PC-3 (cell line): ENCODE measurements at regions not wholly inside any gene's neighbourhood (a gene's known extent, or its start where the extent isn't known, plus 50 kb on each side); places are given as distances from the start of the nearest gene placed in this dataset.

ENCODE experiments used
- CTCF ChIP-seq: fragments of 300-600 bp; sonication (generic); conservative IDR thresholded peaks from 2 replicates; pipeline ENCODE4 v1.5.1; 2017; ENCODE audit warnings: antibody characterized with exemption, low read depth, mild to moderate bottlenecking, low read length
- EZH2 ChIP-seq: fragments of 300-600 bp; sonication (generic); IDR thresholded peaks from one replicate; pipeline ENCODE4 v1.6.1; 2017; ENCODE audit warnings: antibody characterized with exemption, mild to moderate bottlenecking, low read length; ENCODE audit not compliant: unreplicated experiment
- EZH2phosphoT487 ChIP-seq: fragments of 300-600 bp; sonication (generic); IDR thresholded peaks from 2 replicates; pipeline ENCODE4 v1.6.1; 2018; ENCODE audit warnings: mild to moderate bottlenecking, antibody characterized with exemption, low read length, borderline replicate concordance

GRCh38 chr10:36591436-36591835, 534.0 kb upstream of the ANKRD30A start:
- TF ChIP-seq CTCF (no peak), EZH2 (no peak), EZH2phosphoT487 (no peak)
